HEK293 (cell line): ENCODE measurements at regions not wholly inside any gene's neighbourhood (a gene's known extent, or its start where the extent isn't known, plus 50 kb on each side); places are given as distances from the start of the nearest gene placed in this dataset.

Experiments used
- HOXD13 ChIP-seq: sonication (generic); formaldehyde crosslinking; IDR thresholded peaks from 2 replicates; pipeline ENCODE4 v1.8.0; 2022; ENCODE audit warnings: missing genetic modification reagents, borderline replicate concordance
- KLF7 ChIP-seq: fragments of 450-650 bp; formaldehyde crosslinking; IDR thresholded peaks from 2 replicates; pipeline ENCODE4 v1.5.1; 2016; ENCODE audit warnings: missing biosample characterization, missing genetic modification characterization, borderline replicate concordance
- SP7 ChIP-seq: fragments of 450-650 bp; formaldehyde crosslinking; IDR thresholded peaks from 2 replicates; pipeline ENCODE4 v1.5.1; 2016; ENCODE audit warnings: missing biosample characterization, missing genetic modification characterization
- TCF7L2 ChIP-seq: IDR thresholded peaks from 2 replicates; pipeline ENCODE4 v1.6.1; 2011; ENCODE audit warnings: low read depth, mild to moderate bottlenecking, inconsistent platforms, low read length, moderate library complexity, borderline replicate concordance
- ZNF138 ChIP-seq: fragments of 450-650 bp; formaldehyde crosslinking; IDR thresholded peaks from 2 replicates; pipeline ENCODE4 v1.5.1; 2016; ENCODE audit warnings: missing biosample characterization, missing genetic modification characterization, borderline replicate concordance
- ZNF175 ChIP-seq: fragments of 450-650 bp; formaldehyde crosslinking; IDR thresholded peaks from 2 replicates; pipeline ENCODE4 v1.5.1; 2016; ENCODE audit warnings: missing biosample characterization, missing genetic modification characterization
- ZNF302 ChIP-seq: fragments of 450-650 bp; formaldehyde crosslinking; IDR thresholded peaks from 2 replicates; pipeline ENCODE4 v1.5.1; 2016; ENCODE audit warnings: missing biosample characterization, missing genetic modification characterization, low read depth
- ZNF548 ChIP-seq: fragments of 450-650 bp; formaldehyde crosslinking; IDR thresholded peaks from 2 replicates; pipeline ENCODE4 v1.5.1; 2016; ENCODE audit warnings: missing biosample characterization, missing genetic modification characterization
- ZNF747 ChIP-seq: fragments of 450-650 bp; formaldehyde crosslinking; IDR thresholded peaks from 2 replicates; pipeline ENCODE4 v1.5.1; 2016; ENCODE audit warnings: missing biosample characterization, missing genetic modification characterization
- TF ChIP-seq, protein P1 (sequence below): fragments of 450-650 bp; formaldehyde crosslinking; IDR thresholded peaks from 2 replicates; pipeline ENCODE4 v1.5.1; 2016; ENCODE audit warnings: missing biosample characterization, missing genetic modification characterization
- TF ChIP-seq, protein P2 (sequence below): fragments of 450-650 bp; formaldehyde crosslinking; conservative IDR thresholded peaks from 2 replicates; pipeline ENCODE4 v1.5.1; 2016; ENCODE audit warnings: low read depth, missing biosample characterization, missing genetic modification characterization
- TF ChIP-seq, protein P3 (sequence below): fragments of 450-650 bp; formaldehyde crosslinking; IDR thresholded peaks from 2 replicates; pipeline ENCODE4 v1.5.1; 2017; ENCODE audit warnings: missing biosample characterization, missing genetic modification characterization

DNA sequence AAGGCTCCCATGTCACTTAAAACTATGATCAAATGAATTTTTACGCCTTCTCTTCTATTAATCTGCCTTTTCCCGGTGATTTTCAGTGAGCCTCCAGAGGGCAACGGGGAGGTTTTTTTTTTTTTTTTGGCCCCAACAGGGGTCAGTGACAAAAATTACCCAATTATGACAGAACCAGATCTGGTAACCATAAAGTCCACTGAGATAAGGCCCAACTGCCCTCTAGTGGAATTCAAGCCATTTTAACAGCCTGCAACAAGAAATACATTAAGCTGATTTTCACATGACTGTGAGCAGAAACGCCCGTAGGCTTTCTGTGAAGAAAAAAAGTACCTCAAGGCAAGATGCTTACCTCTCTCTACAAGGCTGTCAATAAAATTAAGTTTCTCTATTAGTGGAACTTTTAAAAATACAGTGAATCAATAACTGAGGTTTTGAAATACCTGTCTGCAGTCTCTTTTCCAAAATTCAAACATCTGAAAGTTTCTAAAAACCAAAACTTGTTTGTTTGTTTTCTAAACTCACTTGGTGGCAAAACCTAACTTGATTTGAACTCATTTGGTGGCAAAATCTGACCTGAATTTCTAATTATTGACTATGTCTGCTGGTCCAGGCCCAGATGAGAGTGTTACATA is 49.7 kb upstream of the FST start:
- TF ChIP-seq, protein P1, sequence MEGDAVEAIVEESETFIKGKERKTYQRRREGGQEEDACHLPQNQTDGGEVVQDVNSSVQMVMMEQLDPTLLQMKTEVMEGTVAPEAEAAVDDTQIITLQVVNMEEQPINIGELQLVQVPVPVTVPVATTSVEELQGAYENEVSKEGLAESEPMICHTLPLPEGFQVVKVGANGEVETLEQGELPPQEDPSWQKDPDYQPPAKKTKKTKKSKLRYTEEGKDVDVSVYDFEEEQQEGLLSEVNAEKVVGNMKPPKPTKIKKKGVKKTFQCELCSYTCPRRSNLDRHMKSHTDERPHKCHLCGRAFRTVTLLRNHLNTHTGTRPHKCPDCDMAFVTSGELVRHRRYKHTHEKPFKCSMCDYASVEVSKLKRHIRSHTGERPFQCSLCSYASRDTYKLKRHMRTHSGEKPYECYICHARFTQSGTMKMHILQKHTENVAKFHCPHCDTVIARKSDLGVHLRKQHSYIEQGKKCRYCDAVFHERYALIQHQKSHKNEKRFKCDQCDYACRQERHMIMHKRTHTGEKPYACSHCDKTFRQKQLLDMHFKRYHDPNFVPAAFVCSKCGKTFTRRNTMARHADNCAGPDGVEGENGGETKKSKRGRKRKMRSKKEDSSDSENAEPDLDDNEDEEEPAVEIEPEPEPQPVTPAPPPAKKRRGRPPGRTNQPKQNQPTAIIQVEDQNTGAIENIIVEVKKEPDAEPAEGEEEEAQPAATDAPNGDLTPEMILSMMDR (tag by site-specific recombination), result peak; percentile 33
- no peak for TF ChIP-seq KLF7
- no peak for TF ChIP-seq ZNF138 (tag by site-specific recombination)
- no peak for TF ChIP-seq HOXD13 (CRISPR knock-in tag)
- no peak for TF ChIP-seq TCF7L2
- TF ChIP-seq, protein P2, sequence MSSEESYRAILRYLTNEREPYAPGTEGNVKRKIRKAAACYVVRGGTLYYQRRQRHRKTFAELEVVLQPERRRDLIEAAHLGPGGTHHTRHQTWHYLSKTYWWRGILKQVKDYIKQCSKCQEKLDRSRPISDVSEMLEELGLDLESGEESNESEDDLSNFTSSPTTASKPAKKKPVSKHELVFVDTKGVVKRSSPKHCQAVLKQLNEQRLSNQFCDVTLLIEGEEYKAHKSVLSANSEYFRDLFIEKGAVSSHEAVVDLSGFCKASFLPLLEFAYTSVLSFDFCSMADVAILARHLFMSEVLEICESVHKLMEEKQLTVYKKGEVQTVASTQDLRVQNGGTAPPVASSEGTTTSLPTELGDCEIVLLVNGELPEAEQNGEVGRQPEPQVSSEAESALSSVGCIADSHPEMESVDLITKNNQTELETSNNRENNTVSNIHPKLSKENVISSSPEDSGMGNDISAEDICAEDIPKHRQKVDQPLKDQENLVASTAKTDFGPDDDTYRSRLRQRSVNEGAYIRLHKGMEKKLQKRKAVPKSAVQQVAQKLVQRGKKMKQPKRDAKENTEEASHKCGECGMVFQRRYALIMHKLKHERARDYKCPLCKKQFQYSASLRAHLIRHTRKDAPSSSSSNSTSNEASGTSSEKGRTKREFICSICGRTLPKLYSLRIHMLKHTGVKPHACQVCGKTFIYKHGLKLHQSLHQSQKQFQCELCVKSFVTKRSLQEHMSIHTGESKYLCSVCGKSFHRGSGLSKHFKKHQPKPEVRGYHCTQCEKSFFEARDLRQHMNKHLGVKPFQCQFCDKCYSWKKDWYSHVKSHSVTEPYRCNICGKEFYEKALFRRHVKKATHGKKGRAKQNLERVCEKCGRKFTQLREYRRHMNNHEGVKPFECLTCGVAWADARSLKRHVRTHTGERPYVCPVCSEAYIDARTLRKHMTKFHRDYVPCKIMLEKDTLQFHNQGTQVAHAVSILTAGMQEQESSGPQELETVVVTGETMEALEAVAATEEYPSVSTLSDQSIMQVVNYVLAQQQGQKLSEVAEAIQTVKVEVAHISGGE (tag by site-specific recombination), result no peak
- TF ChIP-seq SP7 (tag by site-specific recombination), result no peak
- no peak for TF ChIP-seq ZNF747 (tag by site-specific recombination)
- TF ChIP-seq, protein P3, sequence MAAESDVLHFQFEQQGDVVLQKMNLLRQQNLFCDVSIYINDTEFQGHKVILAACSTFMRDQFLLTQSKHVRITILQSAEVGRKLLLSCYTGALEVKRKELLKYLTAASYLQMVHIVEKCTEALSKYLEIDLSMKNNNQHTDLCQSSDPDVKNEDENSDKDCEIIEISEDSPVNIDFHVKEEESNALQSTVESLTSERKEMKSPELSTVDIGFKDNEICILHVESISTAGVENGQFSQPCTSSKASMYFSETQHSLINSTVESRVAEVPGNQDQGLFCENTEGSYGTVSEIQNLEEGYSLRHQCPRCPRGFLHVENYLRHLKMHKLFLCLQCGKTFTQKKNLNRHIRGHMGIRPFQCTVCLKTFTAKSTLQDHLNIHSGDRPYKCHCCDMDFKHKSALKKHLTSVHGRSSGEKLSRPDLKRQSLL (tag by site-specific recombination), result no peak
- TF ChIP-seq ZNF175 (tag by site-specific recombination), result no peak
- no peak for TF ChIP-seq ZNF548 (tag by site-specific recombination)
- TF ChIP-seq ZNF302 (tag by site-specific recombination), result no peak
